Heart left ventricle (tissue), 16 donors: ENCODE measurements at regions not wholly inside any gene's neighbourhood (a gene's known extent, or its start where the extent isn't known, plus 50 kb on each side); places are given as distances from the start of the nearest gene placed in this dataset.
"Not testable (repeated sequence)": the region's sequence is repeated elsewhere in the genome, so short reads cannot be mapped to it uniquely, and the experiment has no call there.

Experiments used
- ATAC-seq, 4 donors: fragments of 200-7000 bp; cut with Tn5 transposase; one replicate each; pipeline ENCODE4 v1.9.1; 2020 to 2022; ENCODE audit warnings: moderate library complexity in 4 of 4, mild to moderate bottlenecking in 3 of 4, moderate number of reproducible peaks in 1 of 4
- DNase-seq, 5 donors: peaks; one replicate each; pipeline ENCODE4 v3.0.0-alpha.2; 2020
- H3K27ac ChIP-seq, 12 donors: fragments of 200-600 bp; sonication (generic) in 4 of 12; one replicate each; pipeline versions ENCODE4 v1.5.0 to v1.8.0; 2016 to 2022; ENCODE audit warnings: mild to moderate bottlenecking in 2 of 12
- H3K27me3 ChIP-seq, 9 donors: fragments of 200-600 bp; sonication (generic) in 2 of 9; one replicate each; pipeline versions ENCODE4 v1.5.1 to v1.8.0; 2016 to 2022; ENCODE audit warnings: mild to moderate bottlenecking in 3 of 9
- H3K36me3 ChIP-seq, 9 donors: fragments of 200-600 bp; sonication (generic) in 2 of 9; one replicate each; pipeline versions ENCODE4 v1.5.0 to v1.8.0; 2018 to 2022; ENCODE audit warnings: mild to moderate bottlenecking in 2 of 9
- H3K4me1 ChIP-seq, 12 donors: fragments of 200-600 bp; sonication (generic) in 4 of 12; one replicate each; pipeline versions ENCODE4 v1.5.0 to v1.8.0; 2016 to 2022; ENCODE audit warnings: mild to moderate bottlenecking in 3 of 12
- H3K4me3 ChIP-seq, 12 donors: fragments of 200-600 bp; sonication (generic) in 4 of 12; one replicate each; pipeline versions ENCODE4 v1.5.0 to v1.8.0; 2017 to 2022; ENCODE audit warnings: mild to moderate bottlenecking in 9 of 12, moderate library complexity in 4 of 12
- H3K9me3 ChIP-seq, 12 donors: fragments of 200-600 bp; sonication (generic) in 4 of 12; one replicate each; pipeline versions ENCODE4 v1.5.0 to v1.8.0; 2016 to 2022; ENCODE audit warnings: mild to moderate bottlenecking in 1 of 12
- POLR2A ChIP-seq, 2 donors: fragments of 450-650 bp; IDR thresholded peaks; one replicate each; pipeline ENCODE4 v1.6.1; 2017; ENCODE audit warnings: antibody characterized with exemption in 2 of 2, mild to moderate bottlenecking in 2 of 2, moderate library complexity in 2 of 2
- WGBS, 4 donors: extraction: QIAGEN DNeasy Blood & Tissue Kit in 2 of 4; methylation state at CpG; one replicate each; pipeline versions ENCODE4 v1.1.5 to v1.1.7; 2013 to 2018; 5-methylcytosine and 5-hydroxymethylcytosine counted together
- intact Hi-C, 10 donors: fragments of 100-400 bp; cut with DNase I; formaldehyde crosslinking; loops; one replicate each; pipeline versions ENCODE4 v1.11.1 to v1.14.2; 2022
- TF ChIP-seq, protein P1 (sequence below), 12 donors: fragments of 200-600 bp; sonication (generic) in 4 of 12; IDR thresholded peaks; one replicate each; pipeline versions ENCODE4 v1.5.0 to v1.8.0; 2018 to 2022; ENCODE audit warnings: antibody characterized with exemption in 12 of 12, mild to moderate bottlenecking in 5 of 12
- donor health status: ischemic (EF 13 %, LVEDD 7.1; RV severe dilation, severe dysfunction).
- donor health status: healthy with polysubstance abuse.
- donor health status: DM: no; HTN: yes; CAD: no.
- donor health status: DM: no; HTN: no; CAD: no.
- donor health status: ischemic (EF 25% LVEDD 6.9; RV normal size, moderate dysfunction).
- donor health status: ischemic (EF 25% LVEDD 5.7; RV mildly dilated, moderate dysfunction).
- donor health status: healthy.
- donor health status: DM: yes; HTN: yes; CAD: no.
- donor health status: ischemic (EF 35%, LVEDD 5.7; RV mildly dilated, moderate dysfunction).
- donor health status: nonischemic (EF 11% LVEDD 7.7; RV severe dilation, severe dysfunction).
- donor health status: DM: yes; HTN: yes; CAD: no.
- donor health status: PGD.
- donor health status: ischemic (EF 29% LVEDD 5.4; RV normal size, mild dysfunction).
- donor health status: nonischemic (EF 23%, LVEDD 6.1; RV moderate dilation, normal function).

DNA sequence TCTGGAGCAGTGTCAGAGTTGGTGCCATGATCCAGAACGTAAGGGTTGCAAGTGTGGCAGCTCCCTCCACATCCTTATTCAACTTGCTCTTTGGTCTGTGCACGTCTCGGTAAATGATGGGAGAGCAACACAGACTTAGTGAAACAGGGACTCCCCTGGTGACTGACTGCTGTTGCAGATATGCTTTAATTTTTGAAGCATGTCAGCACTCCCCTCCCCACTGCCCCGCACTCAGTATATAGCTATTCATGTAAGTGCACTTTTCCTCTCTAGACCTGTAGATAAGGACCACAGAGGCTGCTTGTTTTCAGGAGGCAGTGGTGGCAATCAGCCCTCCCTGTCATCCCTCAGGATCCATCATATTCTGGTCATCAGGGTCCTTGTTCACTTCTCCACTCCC is 470.9 kb downstream of the IRS2 start:
- no peaks in the 10 kb centered on the region for H3K36me3 ChIP-seq
- no peak for ATAC-seq
- TF ChIP-seq, protein P1, sequence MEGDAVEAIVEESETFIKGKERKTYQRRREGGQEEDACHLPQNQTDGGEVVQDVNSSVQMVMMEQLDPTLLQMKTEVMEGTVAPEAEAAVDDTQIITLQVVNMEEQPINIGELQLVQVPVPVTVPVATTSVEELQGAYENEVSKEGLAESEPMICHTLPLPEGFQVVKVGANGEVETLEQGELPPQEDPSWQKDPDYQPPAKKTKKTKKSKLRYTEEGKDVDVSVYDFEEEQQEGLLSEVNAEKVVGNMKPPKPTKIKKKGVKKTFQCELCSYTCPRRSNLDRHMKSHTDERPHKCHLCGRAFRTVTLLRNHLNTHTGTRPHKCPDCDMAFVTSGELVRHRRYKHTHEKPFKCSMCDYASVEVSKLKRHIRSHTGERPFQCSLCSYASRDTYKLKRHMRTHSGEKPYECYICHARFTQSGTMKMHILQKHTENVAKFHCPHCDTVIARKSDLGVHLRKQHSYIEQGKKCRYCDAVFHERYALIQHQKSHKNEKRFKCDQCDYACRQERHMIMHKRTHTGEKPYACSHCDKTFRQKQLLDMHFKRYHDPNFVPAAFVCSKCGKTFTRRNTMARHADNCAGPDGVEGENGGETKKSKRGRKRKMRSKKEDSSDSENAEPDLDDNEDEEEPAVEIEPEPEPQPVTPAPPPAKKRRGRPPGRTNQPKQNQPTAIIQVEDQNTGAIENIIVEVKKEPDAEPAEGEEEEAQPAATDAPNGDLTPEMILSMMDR (IDR thresholded peaks at IDR 0.05), result no peak
- no peak for TF ChIP-seq POLR2A (IDR thresholded peaks at IDR 0.05)
- DNase-seq, result no peak
- intact Hi-C loops, result no loop called here
- WGBS, 4 donors, result 54 to 69% (median 65%) methylated on average over 4 of the region's 4 CpGs
- no peaks in the 10 kb centered on the region for H3K27me3 ChIP-seq
- no peaks in the 10 kb centered on the region for H3K4me1 ChIP-seq
- no peak overlapping the region for H3K4me3 ChIP-seq
- no peak overlapping the region for H3K27ac ChIP-seq
- no peaks in the 10 kb centered on the region for H3K9me3 ChIP-seq

DNA sequence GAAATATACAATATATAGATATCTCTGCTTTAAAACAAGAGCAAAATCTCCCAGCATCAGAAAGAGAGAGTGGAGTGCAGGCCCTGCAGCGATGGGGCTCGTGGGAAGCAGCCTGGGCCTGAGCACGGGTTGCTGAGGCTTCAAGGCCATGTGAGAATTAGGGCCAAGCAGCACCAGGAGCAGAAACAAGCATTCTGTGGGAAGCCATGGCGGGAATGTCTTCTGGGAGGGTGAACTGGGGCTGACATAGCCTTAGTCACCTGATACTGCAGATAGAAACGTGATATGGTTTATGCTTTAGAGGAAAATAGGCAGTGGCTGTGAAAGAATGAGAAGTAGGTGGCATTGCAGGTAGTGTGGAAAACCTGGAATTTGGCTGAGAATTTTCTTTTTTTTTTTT is 472.3 kb downstream of the IRS2 start:
- Histone ChIP-seq H3K4me3 (no peak overlapping the region), H3K27me3 (no peaks in the 10 kb centered on the region), H3K9me3 (no peaks in the 10 kb centered on the region), H3K27ac (no peak overlapping the region), H3K36me3 (no peaks in the 10 kb centered on the region), H3K4me1 (no peaks in the 10 kb centered on the region)
- 72 to 82% (median 73%) methylated on average over 5 of the region's 5 CpGs for WGBS, 4 donors
- ATAC-seq (no peak), DNase-seq (no peak)
- intact Hi-C loops, result no loop called here
- TF ChIP-seq POLR2A (IDR thresholded peaks at IDR 0.05), result no peak
- TF ChIP-seq, protein P1 (IDR thresholded peaks at IDR 0.05), result no peak

DNA sequence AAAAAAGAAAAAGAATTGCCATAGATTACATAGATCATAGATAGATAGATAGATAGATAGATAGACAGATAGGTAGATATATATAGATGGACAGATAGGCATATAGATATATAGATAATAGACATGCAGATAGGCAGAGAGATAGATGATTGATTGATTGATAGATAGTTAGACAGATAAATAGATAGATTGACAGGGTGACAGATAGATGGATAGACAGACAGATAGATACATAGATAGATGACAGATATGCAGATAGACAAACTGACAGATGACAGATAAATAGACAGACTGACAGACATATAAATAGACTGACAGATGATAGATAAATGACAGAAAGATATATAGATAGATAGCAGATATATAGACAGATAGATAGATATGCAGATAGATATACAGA is 474.0 kb downstream of the IRS2 start:
- Histone ChIP-seq H3K36me3 (no peaks in the 10 kb centered on the region), H3K27me3 (no peaks in the 10 kb centered on the region), H3K4me3 (no peak overlapping the region), H3K4me1 (no peaks in the 10 kb centered on the region), H3K27ac (no peak overlapping the region), H3K9me3 (no peaks in the 10 kb centered on the region)
- intact Hi-C loops, result no loop called here
- no peak for DNase-seq
- TF ChIP-seq, protein P1 (IDR thresholded peaks at IDR 0.05), result no peak
- TF ChIP-seq POLR2A (IDR thresholded peaks at IDR 0.05), result no peak
- no peak for ATAC-seq

DNA sequence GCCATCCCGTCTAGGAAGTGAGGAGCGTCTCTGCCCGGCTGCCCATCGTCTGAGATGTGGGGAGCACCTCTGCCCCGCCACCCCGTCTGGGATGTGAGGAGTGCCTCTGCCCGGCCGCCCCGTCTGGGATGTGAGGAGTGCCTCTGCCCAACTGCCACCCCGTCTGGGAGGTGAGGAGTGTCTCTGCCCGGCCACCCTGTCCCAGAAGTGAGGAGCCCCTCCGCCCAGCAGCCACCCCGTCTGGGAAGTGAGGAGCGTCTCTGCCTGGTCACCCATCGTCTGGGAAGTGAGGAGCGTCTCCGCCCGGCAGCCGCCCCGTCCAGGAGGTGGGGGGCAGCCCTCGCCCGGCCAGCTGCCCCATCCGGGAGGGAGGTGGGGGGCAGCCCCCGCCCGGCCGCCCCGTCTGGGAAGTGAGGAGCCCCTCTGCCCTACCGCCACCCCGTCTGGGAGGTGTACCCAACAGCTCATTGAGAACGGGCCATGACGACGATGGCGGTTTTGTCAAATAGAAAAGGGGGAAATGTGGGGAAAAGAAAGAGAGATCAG is 474.9 kb downstream of the IRS2 start:
- DNase-seq, H3K9me3 ChIP-seq, H3K4me3 ChIP-seq, H3K27ac ChIP-seq, H3K4me1 ChIP-seq, ATAC-seq, H3K27me3 ChIP-seq, H3K36me3 ChIP-seq, intact Hi-C loops: not testable (repeated sequence)
- 92 to 98% (median 94%) methylated on average over 28 to 33 of the region's 33 CpGs for WGBS, 4 donors

DNA sequence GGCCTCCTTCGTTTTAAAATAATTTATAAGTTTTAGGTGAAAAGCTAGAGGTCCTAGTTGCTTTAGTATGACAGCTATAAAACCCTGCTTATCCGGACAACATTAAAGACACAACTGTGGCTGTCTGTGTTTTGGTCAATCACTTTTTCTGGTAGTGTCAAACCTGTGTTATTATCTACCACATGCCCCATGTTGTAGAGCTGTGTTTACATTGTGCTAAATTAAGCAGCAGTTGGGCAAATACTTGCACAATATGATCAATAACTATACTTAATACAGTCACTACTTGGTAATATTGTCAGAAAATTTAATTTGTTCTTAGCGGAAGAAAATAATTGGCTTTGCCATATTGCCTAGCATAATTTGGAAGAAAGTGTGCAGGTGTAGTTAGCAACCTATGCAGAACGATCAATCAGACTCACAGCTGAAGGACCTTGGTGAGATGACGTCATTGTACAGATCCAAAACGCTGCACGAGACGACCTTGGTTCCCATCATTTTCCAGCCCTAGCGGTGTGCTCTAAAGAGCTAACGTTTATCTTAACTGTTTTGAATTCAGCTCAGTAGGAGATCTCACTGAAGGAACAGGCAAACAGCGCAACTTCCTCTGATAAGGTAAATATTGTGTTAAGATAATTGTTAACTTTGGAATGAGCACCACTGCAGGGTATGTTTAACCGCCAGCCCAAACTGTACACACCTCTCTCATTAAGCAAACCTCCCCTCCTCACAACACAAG is 476.6 kb downstream of the IRS2 start:
- ATAC-seq, result no peak
- TF ChIP-seq POLR2A (IDR thresholded peaks at IDR 0.05), result no peak
- TF ChIP-seq, protein P1 (IDR thresholded peaks at IDR 0.05), result no peak

More for the DNA sequence above, 476.6 kb downstream of the IRS2 start:
- H3K36me3 ChIP-seq, result no peaks in the 10 kb centered on the region
- 60 to 78% (median 71%) methylated on average over 12 of the region's 12 CpGs for WGBS, 4 donors
- no peaks in the 10 kb centered on the region for H3K9me3 ChIP-seq
- no peak overlapping the region for H3K27ac ChIP-seq
- no peaks in the 10 kb centered on the region for H3K4me1 ChIP-seq
- DNase-seq, result no peak
- no peak overlapping the region for H3K4me3 ChIP-seq
- intact Hi-C loops, result no loop called here
- H3K27me3 ChIP-seq, result no peaks in the 10 kb centered on the region
